ENCODE measurements at regions not wholly inside any gene's neighbourhood (a gene's known extent, or its start where the extent isn't known, plus 50 kb on each side); places are given as distances from the start of the nearest gene placed in this dataset.

GRCh38 chr2:234326694-234327093 lies 170.2 kb downstream of the ARL4C start:
- no peaks in the 10 kb centered on the region for H3K4me1 ChIP-seq (replicated peaks in 1 of 2)
- H3K4me3 ChIP-seq = no peak overlapping the region
- H3K27ac ChIP-seq = no peak overlapping the region
- 80 to 100% (median 96%) methylated on average over 1 to 2 of the region's 2 CpGs; no CpG with 5 or more reads in 6 of the 10 experiments for WGBS, 10 experiments
- in situ Hi-C loops (cut with MboI; ENCODE audit: low pct_unique_long_range_greater_than_20kb in 2 of 9, low sequenced_read_pairs in 9 of 9, unreplicated experiment in 9 of 9) = no loop called here
- ATAC-seq (replicated peaks in 6 of 8) = no peak

GRCh38 chr2:234324116-234324515 lies 172.8 kb downstream of the ARL4C start:
- 42 to 100% (median 87%) methylated on average over 1 to 5 of the region's 5 CpGs; no CpG with 5 or more reads in 4 of the 10 experiments for WGBS, 10 experiments
- H3K4me1 ChIP-seq (replicated peaks in 1 of 2) = no peaks in the 10 kb centered on the region
- in situ Hi-C loops (cut with MboI; ENCODE audit: low pct_unique_long_range_greater_than_20kb in 2 of 9, low sequenced_read_pairs in 9 of 9, unreplicated experiment in 9 of 9) = no loop called here
- peak in 2 of 8 experiments; percentile 39 to 42 for ATAC-seq (replicated peaks in 6 of 8)
- H3K27ac ChIP-seq = no peak overlapping the region
- no peak overlapping the region for H3K4me3 ChIP-seq

GRCh38 chr2:234322766-234323465 lies 174.0 kb downstream of the ARL4C start:
- in situ Hi-C loops (cut with MboI; ENCODE audit: low pct_unique_long_range_greater_than_20kb in 2 of 9, low sequenced_read_pairs in 9 of 9, unreplicated experiment in 9 of 9) = no loop called here
- ATAC-seq (replicated peaks in 6 of 8) = no peak
- no peak overlapping the region for H3K27ac ChIP-seq
- H3K4me1 ChIP-seq (replicated peaks in 1 of 2) = no peaks in the 10 kb centered on the region
- H3K4me3 ChIP-seq = no peak overlapping the region
- 63 to 100% (median 95%) methylated on average over 2 of the region's 2 CpGs for WGBS, 10 experiments

- 40 to 100% (median 92%) methylated on average over 1 to 3 of the region's 3 CpGs for WGBS, 10 experiments
- ATAC-seq (replicated peaks in 6 of 8) = no peak
- Histone ChIP-seq H3K4me1 (replicated peaks in 1 of 2) (no peaks in the 10 kb centered on the region), H3K4me3 (no peak overlapping the region), H3K27ac (no peak overlapping the region)
- in situ Hi-C loops (cut with MboI; ENCODE audit: low pct_unique_long_range_greater_than_20kb in 2 of 9, low sequenced_read_pairs in 9 of 9, unreplicated experiment in 9 of 9) = no loop called here
Measured at GRCh38 chr2:234320066-234320465, 176.8 kb downstream of the ARL4C start.

GRCh38 chr2:234318361-234318760 lies 178.5 kb downstream of the ARL4C start:
- in situ Hi-C loops (cut with MboI; ENCODE audit: low pct_unique_long_range_greater_than_20kb in 2 of 9, low sequenced_read_pairs in 9 of 9, unreplicated experiment in 9 of 9) = no loop called here
- Histone ChIP-seq H3K4me1 (replicated peaks in 1 of 2) (no peaks in the 10 kb centered on the region), H3K27ac (no peak overlapping the region), H3K4me3 (no peak overlapping the region)
- 70 to 100% (median 100%) methylated on average over 1 to 3 of the region's 3 CpGs; no CpG with 5 or more reads in 1 of the 10 experiments for WGBS, 10 experiments
- ATAC-seq (replicated peaks in 6 of 8) = no peak

- in situ Hi-C loops (cut with MboI; ENCODE audit: low pct_unique_long_range_greater_than_20kb in 2 of 9, low sequenced_read_pairs in 9 of 9, unreplicated experiment in 9 of 9) = no loop called here
- 60 to 100% (median 82%) methylated on average over 1 to 4 of the region's 4 CpGs; no CpG with 5 or more reads in 2 of the 10 experiments for WGBS, 10 experiments
- Histone ChIP-seq H3K4me3 (no peak overlapping the region), H3K27ac (no peak overlapping the region), H3K4me1 (replicated peaks in 1 of 2) (peaks cover 0 to 3% of the 10 kb centered on the region in 2 donors)
- ATAC-seq (replicated peaks in 6 of 8) = no peak
Measured at GRCh38 chr2:234313558-234313957, 183.3 kb downstream of the ARL4C start.

- H3K27ac ChIP-seq = no peak overlapping the region
- peaks cover 5 to 7% of the 10 kb centered on the region in 2 donors for H3K4me1 ChIP-seq (replicated peaks in 1 of 2)
- 46 to 100% (median 80%) methylated on average over 1 to 5 of the region's 5 CpGs; no CpG with 5 or more reads in 2 of the 10 experiments for WGBS, 10 experiments
- no peak overlapping the region for H3K4me3 ChIP-seq
- in situ Hi-C loops (cut with MboI; ENCODE audit: low pct_unique_long_range_greater_than_20kb in 2 of 9, low sequenced_read_pairs in 9 of 9, unreplicated experiment in 9 of 9) = no loop called here
- no peak for ATAC-seq (replicated peaks in 6 of 8)
Measured at GRCh38 chr2:234310166-234310565, 186.7 kb downstream of the ARL4C start.

- H3K27ac ChIP-seq = no peak overlapping the region
- ATAC-seq (replicated peaks in 6 of 8) = no peak
- H3K4me1 ChIP-seq (replicated peaks in 1 of 2) = peaks cover 11 to 12% of the 10 kb centered on the region in 2 donors
- WGBS, 10 experiments = 60 to 100% (median 98%) methylated on average over 1 to 5 of the region's 5 CpGs; no CpG with 5 or more reads in 3 of the 10 experiments
- in situ Hi-C loops (cut with MboI; ENCODE audit: low pct_unique_long_range_greater_than_20kb in 2 of 9, low sequenced_read_pairs in 9 of 9, unreplicated experiment in 9 of 9) = no loop called here
- H3K4me3 ChIP-seq = no peak overlapping the region
Measured at GRCh38 chr2:234309431-234309830, 187.4 kb downstream of the ARL4C start.

- 15 to 82% (median 68%) methylated on average over 1 to 6 of the region's 6 CpGs for WGBS, 10 experiments
- H3K4me1 ChIP-seq (replicated peaks in 1 of 2) = peaks cover 11 to 13% of the 10 kb centered on the region in 2 donors
- no peak overlapping the region for H3K4me3 ChIP-seq
- no peak for ATAC-seq (replicated peaks in 6 of 8)
- no peak overlapping the region for H3K27ac ChIP-seq
- in situ Hi-C loops (cut with MboI; ENCODE audit: low pct_unique_long_range_greater_than_20kb in 2 of 9, low sequenced_read_pairs in 9 of 9, unreplicated experiment in 9 of 9) = no loop called here
Measured at GRCh38 chr2:234308813-234309195, 188.1 kb downstream of the ARL4C start.

- in situ Hi-C loops (cut with MboI; ENCODE audit: low pct_unique_long_range_greater_than_20kb in 2 of 9, low sequenced_read_pairs in 9 of 9, unreplicated experiment in 9 of 9) = no loop called here
- ATAC-seq (replicated peaks in 6 of 8) = no peak
- 33 to 96% (median 88%) methylated on average over 1 to 6 of the region's 7 CpGs; no CpG with 5 or more reads in 1 of the 10 experiments for WGBS, 10 experiments
- no peak overlapping the region for H3K4me3 ChIP-seq
- H3K27ac ChIP-seq = no peak overlapping the region
- H3K4me1 ChIP-seq (replicated peaks in 1 of 2) = peaks cover 11 to 13% of the 10 kb centered on the region in 2 donors
Measured at GRCh38 chr2:234308073-234308812, 188.6 kb downstream of the ARL4C start.

- Histone ChIP-seq H3K4me1 (replicated peaks in 1 of 2) (peaks cover 11 to 13% of the 10 kb centered on the region in 2 donors), H3K4me3 (no peak overlapping the region), H3K27ac (no peak overlapping the region)
- no peak for ATAC-seq (replicated peaks in 6 of 8)
- 50 to 100% (median 91%) methylated on average over 1 to 3 of the region's 4 CpGs for WGBS, 10 experiments
- in situ Hi-C loops (cut with MboI; ENCODE audit: low pct_unique_long_range_greater_than_20kb in 2 of 9, low sequenced_read_pairs in 9 of 9, unreplicated experiment in 9 of 9) = no loop called here
Measured at GRCh38 chr2:234307322-234307961, 189.4 kb downstream of the ARL4C start.

- no peak overlapping the region for H3K4me3 ChIP-seq
- H3K27ac ChIP-seq = no peak overlapping the region
- in situ Hi-C loops (cut with MboI; ENCODE audit: low pct_unique_long_range_greater_than_20kb in 2 of 9, low sequenced_read_pairs in 9 of 9, unreplicated experiment in 9 of 9) = no loop called here
- peaks cover 11 to 13% of the 10 kb centered on the region in 2 donors for H3K4me1 ChIP-seq (replicated peaks in 1 of 2)
- ATAC-seq (replicated peaks in 6 of 8) = no peak
- WGBS, 10 experiments = 80 to 100% (median 93%) methylated on average over 1 to 9 of the region's 9 CpGs; no CpG with 5 or more reads in 1 of the 10 experiments
Measured at GRCh38 chr2:234306426-234307173, 190.3 kb downstream of the ARL4C start.
